Astrocyte of the spinal cord (primary cell): ENCODE measurements at regions not wholly inside any gene's neighbourhood (a gene's known extent, or its start where the extent isn't known, plus 50 kb on each side); places are given as distances from the start of the nearest gene placed in this dataset.

Experiments
- DNase-seq: peaks from one replicate; pipeline ENCODE4 v3.0.0; 2011; ENCODE audit warnings: low read depth, low spot score
- H3K4me3 ChIP-seq: 2 replicates; pipeline ENCODE4 v1.5.1; 2011; ENCODE audit warnings: low read depth, mild to moderate bottlenecking, low read length, moderate library complexity
- CTCF ChIP-seq: IDR thresholded peaks from 2 replicates; pipeline ENCODE4 v1.5.1; 2012; ENCODE audit warnings: low read depth, mild to moderate bottlenecking, low read length, inconsistent platforms
- in situ Hi-C: cut with HindIII; loops from 2 replicates; pipeline ENCODE4 v1.10.0; 2017; ENCODE audit warnings: low sequenced_read_pairs

GRCh38 chr15:25492315-25492714 is 53.5 kb upstream of the UBE3A start:
- in situ Hi-C loops = no loop called here

More at GRCh38 chr15:25492315-25492714, 53.5 kb upstream of the UBE3A start:
- no peak overlapping the region for H3K4me3 ChIP-seq
- TF ChIP-seq CTCF = no peak
- DNase-seq = no peak
